Ishikawa (cell line): ENCODE measurements at regions not wholly inside any gene's neighbourhood (a gene's known extent, or its start where the extent isn't known, plus 50 kb on each side); places are given as distances from the start of the nearest gene placed in this dataset.

Experiments
- CEBPB ChIP-seq: IDR thresholded peaks from 2 replicates; pipeline ENCODE4 v1.6.1; 2012
- CREB1 ChIP-seq: IDR thresholded peaks from 2 replicates; pipeline ENCODE4 v1.6.1; 2012; ENCODE audit warnings: low read depth
- EGR1 ChIP-seq: IDR thresholded peaks from 2 replicates; pipeline ENCODE4 v1.6.1; 2012
- EP300 ChIP-seq: IDR thresholded peaks from 2 replicates; pipeline ENCODE4 v1.6.1; 2012; ENCODE audit warnings: borderline replicate concordance
- FOXM1 ChIP-seq: IDR thresholded peaks from 2 replicates; pipeline ENCODE4 v1.6.1; 2012; ENCODE audit warnings: low read depth, borderline replicate concordance
- NFIC ChIP-seq: IDR thresholded peaks from 2 replicates; pipeline ENCODE4 v1.6.1; 2012
- RAD21 ChIP-seq: IDR thresholded peaks from 2 replicates; pipeline ENCODE4 v1.6.1; 2012; ENCODE audit warnings: low read depth
- TAF1 ChIP-seq: IDR thresholded peaks from 2 replicates; pipeline ENCODE4 v1.6.1; 2012; ENCODE audit warnings: low read depth, mild to moderate bottlenecking
- TCF12 ChIP-seq: IDR thresholded peaks from 2 replicates; pipeline ENCODE4 v1.6.1; 2012; ENCODE audit warnings: low read depth
- TEAD4 ChIP-seq: IDR thresholded peaks from 2 replicates; pipeline ENCODE4 v1.6.1; 2012
- YY1 ChIP-seq: IDR thresholded peaks from 2 replicates; pipeline ENCODE4 v1.6.1; 2012; ENCODE audit warnings: low read depth
- ZBTB7A ChIP-seq: IDR thresholded peaks from 2 replicates; pipeline ENCODE4 v1.6.1; 2012; ENCODE audit warnings: low read depth
- TF ChIP-seq, protein P1 (sequence below): IDR thresholded peaks from 2 replicates; pipeline ENCODE4 v1.6.1; 2012; ENCODE audit warnings: low read depth, mild to moderate bottlenecking
- TF ChIP-seq, protein P2 (sequence below): IDR thresholded peaks from 2 replicates; pipeline ENCODE4 v1.6.1; 2012
- TF ChIP-seq, protein P3 (sequence below): IDR thresholded peaks from 2 replicates; pipeline ENCODE4 v1.6.1; 2012

DNA sequence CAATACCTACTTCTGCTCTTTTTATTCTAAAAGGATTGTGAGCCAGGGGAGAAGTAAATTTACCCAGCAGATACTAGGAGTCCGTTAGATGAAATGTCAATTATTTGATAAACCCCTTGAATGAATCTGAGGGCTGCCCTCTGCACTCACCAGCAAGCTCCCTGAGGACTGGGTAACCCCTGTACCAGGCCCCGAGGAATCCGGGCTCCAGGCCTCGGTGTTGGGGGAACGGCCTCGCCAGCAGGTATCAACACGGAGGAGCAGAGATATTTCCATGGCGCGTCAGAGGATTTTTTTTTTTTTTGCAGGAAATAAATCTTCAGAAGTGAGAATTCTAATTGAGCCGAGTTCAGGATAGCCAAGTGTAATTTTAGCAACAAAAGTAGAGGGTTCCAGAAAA is 1408.8 kb downstream of the BRD1 start:
- TF ChIP-seq ZBTB7A (no peak), TEAD4 (no peak), CREB1 (no peak)

DNA sequence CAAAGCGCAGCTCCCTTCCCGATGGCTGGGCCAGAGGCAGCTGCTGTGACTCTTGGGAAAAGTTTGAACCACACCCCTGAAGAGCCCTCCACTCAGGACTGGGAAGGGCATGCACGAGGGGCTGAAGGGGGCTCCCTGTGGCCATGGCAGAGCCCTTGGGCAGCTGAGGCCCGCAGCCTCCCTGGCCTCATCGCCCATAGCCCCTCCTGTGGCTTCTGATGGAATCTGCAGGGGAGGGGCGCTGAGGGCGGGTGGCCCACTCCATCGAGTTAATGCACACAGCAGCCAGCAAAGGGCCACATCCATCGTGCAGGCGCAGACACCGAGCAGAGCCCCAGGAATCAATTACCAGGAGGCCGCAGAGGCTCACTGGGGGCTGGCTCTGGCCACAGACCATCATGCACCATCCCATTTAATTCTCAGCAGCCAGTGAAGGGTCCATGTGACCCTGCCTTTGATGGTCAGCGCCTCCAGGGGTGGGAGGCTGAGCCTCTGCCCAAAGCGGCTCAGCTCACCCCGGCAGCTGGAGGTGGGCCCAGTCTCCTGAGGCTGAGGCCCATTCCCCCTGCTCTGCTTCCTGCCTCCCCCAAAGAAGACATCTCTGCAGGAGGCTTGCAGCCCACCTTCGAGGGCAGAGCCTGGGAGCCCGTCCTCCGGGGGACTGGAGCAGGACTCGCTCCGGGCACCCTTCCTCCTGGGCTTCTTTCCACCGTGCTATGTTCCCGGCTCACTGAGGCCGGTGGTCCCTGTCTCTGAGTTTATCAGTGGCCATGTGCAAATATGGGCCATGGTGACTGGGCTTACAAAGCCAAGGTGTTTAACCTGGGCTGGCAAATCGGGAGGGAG is 1410.2 kb downstream of the BRD1 start:
- TF ChIP-seq ZBTB7A (no peak), TCF12 (no peak), CEBPB (no peak), CREB1 (no peak), NFIC (no peak), YY1 (no peak), RAD21 (no peak), EP300 (no peak), FOXM1 (no peak), TEAD4 (no peak), TAF1 (no peak), EGR1 (no peak)
- TF ChIP-seq, protein P1, sequence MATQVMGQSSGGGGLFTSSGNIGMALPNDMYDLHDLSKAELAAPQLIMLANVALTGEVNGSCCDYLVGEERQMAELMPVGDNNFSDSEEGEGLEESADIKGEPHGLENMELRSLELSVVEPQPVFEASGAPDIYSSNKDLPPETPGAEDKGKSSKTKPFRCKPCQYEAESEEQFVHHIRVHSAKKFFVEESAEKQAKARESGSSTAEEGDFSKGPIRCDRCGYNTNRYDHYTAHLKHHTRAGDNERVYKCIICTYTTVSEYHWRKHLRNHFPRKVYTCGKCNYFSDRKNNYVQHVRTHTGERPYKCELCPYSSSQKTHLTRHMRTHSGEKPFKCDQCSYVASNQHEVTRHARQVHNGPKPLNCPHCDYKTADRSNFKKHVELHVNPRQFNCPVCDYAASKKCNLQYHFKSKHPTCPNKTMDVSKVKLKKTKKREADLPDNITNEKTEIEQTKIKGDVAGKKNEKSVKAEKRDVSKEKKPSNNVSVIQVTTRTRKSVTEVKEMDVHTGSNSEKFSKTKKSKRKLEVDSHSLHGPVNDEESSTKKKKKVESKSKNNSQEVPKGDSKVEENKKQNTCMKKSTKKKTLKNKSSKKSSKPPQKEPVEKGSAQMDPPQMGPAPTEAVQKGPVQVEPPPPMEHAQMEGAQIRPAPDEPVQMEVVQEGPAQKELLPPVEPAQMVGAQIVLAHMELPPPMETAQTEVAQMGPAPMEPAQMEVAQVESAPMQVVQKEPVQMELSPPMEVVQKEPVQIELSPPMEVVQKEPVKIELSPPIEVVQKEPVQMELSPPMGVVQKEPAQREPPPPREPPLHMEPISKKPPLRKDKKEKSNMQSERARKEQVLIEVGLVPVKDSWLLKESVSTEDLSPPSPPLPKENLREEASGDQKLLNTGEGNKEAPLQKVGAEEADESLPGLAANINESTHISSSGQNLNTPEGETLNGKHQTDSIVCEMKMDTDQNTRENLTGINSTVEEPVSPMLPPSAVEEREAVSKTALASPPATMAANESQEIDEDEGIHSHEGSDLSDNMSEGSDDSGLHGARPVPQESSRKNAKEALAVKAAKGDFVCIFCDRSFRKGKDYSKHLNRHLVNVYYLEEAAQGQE = no peak
- TF ChIP-seq, protein P2, sequence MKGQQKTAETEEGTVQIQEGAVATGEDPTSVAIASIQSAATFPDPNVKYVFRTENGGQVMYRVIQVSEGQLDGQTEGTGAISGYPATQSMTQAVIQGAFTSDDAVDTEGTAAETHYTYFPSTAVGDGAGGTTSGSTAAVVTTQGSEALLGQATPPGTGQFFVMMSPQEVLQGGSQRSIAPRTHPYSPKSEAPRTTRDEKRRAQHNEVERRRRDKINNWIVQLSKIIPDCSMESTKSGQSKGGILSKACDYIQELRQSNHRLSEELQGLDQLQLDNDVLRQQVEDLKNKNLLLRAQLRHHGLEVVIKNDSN = no peak
- TF ChIP-seq, protein P3, sequence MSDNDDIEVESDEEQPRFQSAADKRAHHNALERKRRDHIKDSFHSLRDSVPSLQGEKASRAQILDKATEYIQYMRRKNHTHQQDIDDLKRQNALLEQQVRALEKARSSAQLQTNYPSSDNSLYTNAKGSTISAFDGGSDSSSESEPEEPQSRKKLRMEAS = no peak

DNA sequence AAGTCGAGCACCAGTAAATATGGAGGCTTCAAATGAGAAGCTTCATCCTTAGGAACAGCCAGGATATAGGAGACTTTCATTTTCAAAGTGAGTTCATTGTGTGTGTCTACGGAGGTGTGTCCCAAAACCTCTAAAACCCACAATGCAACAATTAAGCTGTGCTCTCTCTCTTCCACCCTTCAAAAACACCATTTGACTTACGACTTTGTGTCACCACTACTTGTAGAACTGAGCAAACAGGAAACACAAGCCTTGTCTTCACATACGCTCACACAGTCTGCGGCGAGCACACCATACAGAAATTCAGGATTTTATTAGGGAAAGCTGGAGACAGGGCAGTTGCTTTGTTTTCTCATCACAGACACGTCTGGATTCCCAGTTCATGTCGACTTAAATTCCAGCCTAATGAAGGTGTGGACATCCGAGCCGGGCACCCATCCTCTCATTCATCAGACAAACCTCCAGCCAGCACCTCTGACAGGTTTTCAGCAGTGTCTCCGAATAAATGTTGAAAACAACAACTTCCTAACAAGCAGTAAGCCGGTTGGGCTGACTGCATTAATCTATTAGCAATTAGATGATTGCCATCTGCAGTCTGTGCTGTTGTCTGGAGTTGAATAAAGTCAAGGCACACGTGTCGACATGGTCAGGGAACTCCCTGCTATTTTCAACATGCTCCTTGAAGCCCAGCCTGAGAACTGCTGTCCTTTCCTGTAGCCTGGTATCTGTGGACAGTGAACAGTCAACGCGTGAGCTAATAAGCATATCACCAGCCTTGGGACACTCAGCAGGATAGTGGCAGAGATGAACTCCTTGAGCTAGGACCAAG is 1411.1 kb downstream of the BRD1 start:
- TF ChIP-seq EGR1 = no peak
- no peak for TF ChIP-seq CEBPB
- TF ChIP-seq, protein P2 = no peak
- TF ChIP-seq NFIC = no peak
- no peak for TF ChIP-seq EP300
- TF ChIP-seq TAF1 = no peak
- TF ChIP-seq, protein P1 = no peak
- TF ChIP-seq TCF12 = no peak
- TF ChIP-seq TEAD4 = no peak
- no peak for TF ChIP-seq CREB1

DNA sequence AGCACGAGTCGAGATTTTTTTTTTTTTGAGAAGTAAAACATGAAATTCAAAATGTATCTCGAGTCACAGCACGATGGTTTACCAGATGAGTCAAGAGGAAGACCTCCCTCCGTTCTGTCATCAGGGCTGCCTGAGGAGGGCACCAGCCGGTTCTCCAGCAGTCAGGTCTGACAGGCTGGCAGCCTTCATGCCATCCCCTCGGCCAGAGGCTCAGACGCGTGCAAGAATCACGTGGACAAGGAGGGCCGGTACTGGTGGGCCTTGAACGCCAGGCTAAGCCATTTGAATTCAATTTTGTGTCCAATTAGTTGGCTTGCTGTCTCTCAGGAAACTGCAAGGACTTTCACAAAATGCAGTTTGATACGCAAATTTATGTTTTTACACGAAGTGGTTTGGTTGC is 1412.2 kb downstream of the BRD1 start:
- TF ChIP-seq TEAD4 = no peak
- TF ChIP-seq TAF1 = no peak
- no peak for TF ChIP-seq YY1
- no peak for TF ChIP-seq RAD21
- no peak for TF ChIP-seq CEBPB
- TF ChIP-seq CREB1 = no peak
- no peak for TF ChIP-seq TCF12
- TF ChIP-seq NFIC = no peak
- TF ChIP-seq, protein P1 = no peak
- TF ChIP-seq, protein P2 = no peak
- no peak for TF ChIP-seq EGR1
